ENCODE measurements at regions not wholly inside any gene's neighbourhood (a gene's known extent, or its start where the extent isn't known, plus 50 kb on each side); places are given as distances from the start of the nearest gene placed in this dataset.
"Not testable (repeated sequence)": the region's sequence is repeated elsewhere in the genome, so short reads cannot be mapped to it uniquely, and the experiment has no call there.

DNA sequence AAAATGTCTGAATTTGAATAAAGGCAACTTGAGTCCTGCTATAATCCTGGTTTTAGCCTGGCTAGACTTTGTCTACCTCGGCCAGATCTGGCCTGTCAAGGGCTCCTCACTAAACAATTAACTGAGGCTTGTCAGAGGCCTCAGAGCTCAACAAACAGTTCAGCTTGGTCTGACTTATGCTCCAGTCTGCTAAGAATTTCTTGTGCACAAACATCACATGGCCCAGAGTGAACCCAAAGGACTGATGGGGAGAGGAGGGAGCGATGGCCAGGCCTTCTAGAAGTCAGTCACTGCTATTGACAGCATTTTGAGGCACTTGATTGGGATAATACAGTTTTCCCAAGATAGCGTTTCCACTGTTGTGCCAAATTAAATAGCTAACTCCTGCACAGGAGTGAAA lies 555.1 kb upstream of the ID2 start:
- Histone ChIP-seq H3K79me2 (ENCODE audit: control insufficient read depth, insufficient read depth, low read length, poor library complexity) (no peaks in the 10 kb centered on the region), H3K4me1 (ENCODE audit: control insufficient read depth in 1 of 2, insufficient read depth in 2 of 2, low read length in 2 of 2) (peaks cover 2 to 3% of the 10 kb centered on the region in 2 experiments), H3K4ac (ENCODE audit: low read depth, low read length) (no peak overlapping the region), H3K9me3 (ENCODE audit: insufficient read depth, low read depth, low read length) (no peaks in the 10 kb centered on the region), H2BK5ac (ENCODE audit: low read depth, low read length, poor library complexity) (no peak overlapping the region), H2BK12ac (ENCODE audit: low read length) (no peak overlapping the region), H4K91ac (ENCODE audit: low read depth, low read length) (peak overlapping the region; percentile 29), H3K27me3 (ENCODE audit: insufficient read depth, low read length) (no peaks in the 10 kb centered on the region), H4K8ac (ENCODE audit: low read depth, low read length) (no peak overlapping the region), H3K9ac (ENCODE audit: low read length) (no peak overlapping the region), H3K14ac (ENCODE audit: low read length) (no peak overlapping the region), H3K79me1 (ENCODE audit: low read length) (no peaks in the 10 kb centered on the region), H3K4me2 (ENCODE audit: low read length) (no peak overlapping the region), H2BK120ac (ENCODE audit: insufficient read depth, low read length, poor library complexity) (no peak overlapping the region), H3K23ac (ENCODE audit: low read length) (no peak overlapping the region), H2AFZ (ENCODE audit: insufficient read depth, low read length, poor library complexity) (no peak overlapping the region), H2AK5ac (ENCODE audit: low read length) (no peak overlapping the region), H3K27ac (ENCODE audit: low read depth, low read length) (no peak overlapping the region), H4K12ac (ENCODE audit: low read depth, low read length) (no peak overlapping the region), H3K18ac (ENCODE audit: low read length) (no peak overlapping the region), H3K36me3 (ENCODE audit: control insufficient read depth in 1 of 2, insufficient read depth in 2 of 2, low read length in 2 of 2) (no peaks in the 10 kb centered on the region), H3K4me3 (ENCODE audit: low read depth, low read length) (no peak overlapping the region)
- WGBS (ENCODE audit: extremely low coverage, insufficient coverage, insufficient read length), result no CpG with 5 or more reads among the region's 3 CpGs
- no peak for DNase-seq

GRCh38 chr2:8131423-8131822 lies 550.4 kb upstream of the ID2 start:
- not testable (repeated sequence) for H3K4me2 ChIP-seq (ENCODE audit: low read length); H3K27ac ChIP-seq (ENCODE audit: low read depth, low read length); H3K9me3 ChIP-seq (ENCODE audit: insufficient read depth, low read depth, low read length); H2AFZ ChIP-seq (ENCODE audit: insufficient read depth, low read length, poor library complexity); H4K12ac ChIP-seq (ENCODE audit: low read depth, low read length); H2BK5ac ChIP-seq (ENCODE audit: low read depth, low read length, poor library complexity); H4K91ac ChIP-seq (ENCODE audit: low read depth, low read length); H3K4ac ChIP-seq (ENCODE audit: low read depth, low read length); H2BK12ac ChIP-seq (ENCODE audit: low read length); H3K18ac ChIP-seq (ENCODE audit: low read length); H3K36me3 ChIP-seq (ENCODE audit: control insufficient read depth in 1 of 2, insufficient read depth in 2 of 2, low read length in 2 of 2); H3K4me3 ChIP-seq (ENCODE audit: low read depth, low read length); H3K79me1 ChIP-seq (ENCODE audit: low read length); H3K27me3 ChIP-seq (ENCODE audit: insufficient read depth, low read length); H2BK120ac ChIP-seq (ENCODE audit: insufficient read depth, low read length, poor library complexity); H4K8ac ChIP-seq (ENCODE audit: low read depth, low read length); H2AK5ac ChIP-seq (ENCODE audit: low read length); H3K79me2 ChIP-seq (ENCODE audit: control insufficient read depth, insufficient read depth, low read length, poor library complexity); DNase-seq; H3K14ac ChIP-seq (ENCODE audit: low read length); H3K9ac ChIP-seq (ENCODE audit: low read length); H3K23ac ChIP-seq (ENCODE audit: low read length); H3K4me1 ChIP-seq (ENCODE audit: control insufficient read depth in 1 of 2, insufficient read depth in 2 of 2, low read length in 2 of 2)
- WGBS (ENCODE audit: extremely low coverage, insufficient coverage, insufficient read length), result no CpG with 5 or more reads among the region's 5 CpGs

DNA sequence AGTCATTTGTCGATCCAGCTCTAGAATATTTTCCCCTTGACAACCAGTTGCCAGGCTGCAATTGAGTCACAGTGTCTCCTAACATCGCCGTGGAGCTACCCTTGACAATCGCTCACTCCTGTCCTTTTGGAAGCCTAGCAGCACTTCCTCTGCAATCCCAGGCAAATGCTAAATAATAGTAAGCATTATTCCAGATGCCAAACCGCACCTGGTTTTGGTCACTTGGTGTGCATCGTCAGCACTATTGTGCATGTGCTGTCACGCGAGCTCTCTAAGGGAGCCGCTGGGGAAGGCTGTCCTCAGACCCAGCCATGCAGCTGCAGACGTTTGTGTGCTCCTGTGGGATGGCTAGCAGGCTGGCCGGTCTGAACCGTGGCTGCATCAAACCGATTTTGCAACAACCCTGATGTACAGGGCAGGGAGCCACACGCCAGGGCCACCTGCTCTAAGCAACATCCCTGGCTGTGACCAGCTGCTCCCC lies 549.5 kb upstream of the ID2 start:
- H3K4me1 ChIP-seq (ENCODE audit: control insufficient read depth in 1 of 2, insufficient read depth in 2 of 2, low read length in 2 of 2), result peaks cover 4 to 5% of the 10 kb centered on the region in 2 experiments
- no peak overlapping the region for H3K9ac ChIP-seq (ENCODE audit: low read length)
- H2BK120ac ChIP-seq (ENCODE audit: insufficient read depth, low read length, poor library complexity), result no peak overlapping the region
- WGBS (ENCODE audit: extremely low coverage, insufficient coverage, insufficient read length), result no CpG with 5 or more reads among the region's 14 CpGs
- no peaks in the 10 kb centered on the region for H3K79me2 ChIP-seq (ENCODE audit: control insufficient read depth, insufficient read depth, low read length, poor library complexity)
- no peaks in the 10 kb centered on the region for H3K36me3 ChIP-seq (ENCODE audit: control insufficient read depth in 1 of 2, insufficient read depth in 2 of 2, low read length in 2 of 2)
- no peak overlapping the region for H3K18ac ChIP-seq (ENCODE audit: low read length)
- no peak overlapping the region for H4K91ac ChIP-seq (ENCODE audit: low read depth, low read length)
- H3K4me2 ChIP-seq (ENCODE audit: low read length), result no peak overlapping the region
- no peak overlapping the region for H3K23ac ChIP-seq (ENCODE audit: low read length)
- H3K14ac ChIP-seq (ENCODE audit: low read length), result no peak overlapping the region
- H2BK12ac ChIP-seq (ENCODE audit: low read length), result no peak overlapping the region
- H2AK5ac ChIP-seq (ENCODE audit: low read length), result no peak overlapping the region
- no peak overlapping the region for H3K4me3 ChIP-seq (ENCODE audit: low read depth, low read length)
- H3K27ac ChIP-seq (ENCODE audit: low read depth, low read length), result no peak overlapping the region
- H3K4ac ChIP-seq (ENCODE audit: low read depth, low read length), result no peak overlapping the region
- H2BK5ac ChIP-seq (ENCODE audit: low read depth, low read length, poor library complexity), result no peak overlapping the region
- H2AFZ ChIP-seq (ENCODE audit: insufficient read depth, low read length, poor library complexity), result no peak overlapping the region
- H3K27me3 ChIP-seq (ENCODE audit: insufficient read depth, low read length), result no peaks in the 10 kb centered on the region
- H3K9me3 ChIP-seq (ENCODE audit: insufficient read depth, low read depth, low read length), result peaks cover 3% of the 10 kb centered on the region
- H4K8ac ChIP-seq (ENCODE audit: low read depth, low read length), result no peak overlapping the region
- no peak overlapping the region for H4K12ac ChIP-seq (ENCODE audit: low read depth, low read length)
- DNase-seq, result no peak
- H3K79me1 ChIP-seq (ENCODE audit: low read length), result no peaks in the 10 kb centered on the region

DNA sequence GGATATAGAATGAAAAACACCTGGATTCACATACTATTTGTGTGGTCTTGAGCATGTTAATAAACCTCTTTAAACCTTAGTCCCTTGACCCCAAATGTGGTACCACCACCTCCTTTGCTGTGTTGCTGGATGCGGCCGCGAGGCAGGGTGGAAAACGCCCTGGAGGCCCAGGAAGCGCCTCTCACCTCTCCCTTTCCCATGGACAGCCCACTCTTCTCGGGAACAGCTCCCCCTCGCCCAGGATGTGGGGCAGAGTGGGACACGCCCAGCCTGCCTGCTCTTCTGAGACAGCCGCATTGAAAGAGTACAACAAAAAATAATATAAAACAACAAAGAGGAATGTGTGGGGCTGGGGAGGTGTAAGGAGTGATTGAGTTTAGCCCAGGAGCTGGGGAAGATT lies 549.0 kb upstream of the ID2 start:
- Histone ChIP-seq H2BK5ac (ENCODE audit: low read depth, low read length, poor library complexity) (no peak overlapping the region), H2AFZ (ENCODE audit: insufficient read depth, low read length, poor library complexity) (no peak overlapping the region), H3K79me2 (ENCODE audit: control insufficient read depth, insufficient read depth, low read length, poor library complexity) (no peaks in the 10 kb centered on the region), H2AK5ac (ENCODE audit: low read length) (no peak overlapping the region), H3K27me3 (ENCODE audit: insufficient read depth, low read length) (no peaks in the 10 kb centered on the region), H4K12ac (ENCODE audit: low read depth, low read length) (no peak overlapping the region), H3K4me3 (ENCODE audit: low read depth, low read length) (no peak overlapping the region), H2BK12ac (ENCODE audit: low read length) (no peak overlapping the region), H3K4me1 (ENCODE audit: control insufficient read depth in 1 of 2, insufficient read depth in 2 of 2, low read length in 2 of 2) (peaks cover 4 to 5% of the 10 kb centered on the region in 2 experiments), H2BK120ac (ENCODE audit: insufficient read depth, low read length, poor library complexity) (no peak overlapping the region), H3K36me3 (ENCODE audit: control insufficient read depth in 1 of 2, insufficient read depth in 2 of 2, low read length in 2 of 2) (no peaks in the 10 kb centered on the region), H3K4ac (ENCODE audit: low read depth, low read length) (no peak overlapping the region), H3K18ac (ENCODE audit: low read length) (no peak overlapping the region), H3K79me1 (ENCODE audit: low read length) (no peaks in the 10 kb centered on the region), H3K4me2 (ENCODE audit: low read length) (no peak overlapping the region), H3K14ac (ENCODE audit: low read length) (no peak overlapping the region), H3K9me3 (ENCODE audit: insufficient read depth, low read depth, low read length) (peaks cover 3% of the 10 kb centered on the region), H4K91ac (ENCODE audit: low read depth, low read length) (no peak overlapping the region), H3K27ac (ENCODE audit: low read depth, low read length) (no peak overlapping the region), H3K23ac (ENCODE audit: low read length) (no peak overlapping the region), H3K9ac (ENCODE audit: low read length) (no peak overlapping the region), H4K8ac (ENCODE audit: low read depth, low read length) (no peak overlapping the region)
- DNase-seq, result no peak
- no CpG with 5 or more reads among the region's 9 CpGs for WGBS (ENCODE audit: extremely low coverage, insufficient coverage, insufficient read length)

All from trophoblast cell (in vitro differentiated cells and primary cell).